Endothelial cell of umbilical vein (primary cell): ENCODE measurements at regions not wholly inside any gene's neighbourhood (a gene's known extent, or its start where the extent isn't known, plus 50 kb on each side); places are given as distances from the start of the nearest gene placed in this dataset.

Source experiments
- BruUV-seq: library from RNA; stranded (reverse); fragments of 400-500 nt; replicated peaks from 2 replicates; lab custom pipeline; 2021; lab: Mats Ljungman, UMichigan
- CTCF ChIA-PET: fragments of 300-600, 350-600 bp; sonication (Branson Sonifier 250); formaldehyde crosslinking; loops from one replicate; lab custom pipeline; 2021; ENCODE audit warnings: antibody characterized with exemption, inconsistent platforms; lab: Charles Lee
- POLR2A ChIA-PET: fragments of 300-600, 350-600 bp; sonication (Branson Sonifier 250); formaldehyde crosslinking; loops from one replicate; lab custom pipeline; 2021; ENCODE audit warnings: antibody characterized with exemption, inconsistent platforms; lab: Charles Lee
- DNase-seq: peaks from one replicate; pipeline ENCODE4 v3.0.0-alpha.2; 2011; ENCODE audit warnings: low read depth, low spot score
- FAIRE-seq: peaks from 2 replicates; lab custom pipeline; 2011; peaks lifted over from hg19 to GRCh38; lab: Jason Lieb, UNC
- H2AFZ ChIP-seq: 2 replicates; pipeline ENCODE4 v1.6.0; 2012; ENCODE audit warnings: low read depth, low read length, control low read depth, inconsistent platforms
- H3K27ac ChIP-seq: 2 replicates; pipeline ENCODE4 v1.5.1; 2011; ENCODE audit warnings: low read depth, mild to moderate bottlenecking, control low read depth, low read length, moderate library complexity; ENCODE audit not compliant: insufficient read depth
- H3K27me3 ChIP-seq, 2 experiments: 2 replicates each; pipeline versions ENCODE4 v1.6.0 to v1.6.1; 2011; ENCODE audit warnings: low read length in 2 of 2, mixed read lengths in 1 of 2; ENCODE audit not compliant: control insufficient read depth in 2 of 2, insufficient read depth in 2 of 2
- H3K36me3 ChIP-seq, 2 experiments: 2 replicates in 1 of 2; 3 replicates in 1 of 2; pipeline ENCODE4 v1.5.1; 2011; ENCODE audit warnings: low read length in 2 of 2, mild to moderate bottlenecking in 1 of 2, moderate library complexity in 1 of 2; ENCODE audit not compliant: control insufficient read depth in 2 of 2, insufficient read depth in 2 of 2; ENCODE audit errors: extremely low read depth in 1 of 2
- H3K4me1 ChIP-seq: 3 replicates; pipeline ENCODE4 v1.5.1; 2011; ENCODE audit warnings: mild to moderate bottlenecking, low read length; ENCODE audit not compliant: control insufficient read depth, insufficient read depth; ENCODE audit errors: extremely low read depth
- H3K4me2 ChIP-seq: 2 replicates; pipeline ENCODE4 v1.6.1; 2011; ENCODE audit warnings: low read length, control low read depth, mixed read lengths; ENCODE audit not compliant: insufficient read depth
- H3K4me3 ChIP-seq, 3 experiments: fragments of 200-600 bp in 1 of 3; sonication (generic), shearing (Covaris generic) in 1 of 3; replicated peaks in 1 of 3; 2 replicates each; pipeline ENCODE4 v1.5.1; 2011 to 2016; ENCODE audit warnings: control low read depth in 3 of 3, low read length in 3 of 3, mild to moderate bottlenecking in 2 of 3, inconsistent platforms in 1 of 3, low read depth in 1 of 3, moderate library complexity in 1 of 3; ENCODE audit not compliant: insufficient read depth in 1 of 3
- H3K79me2 ChIP-seq: 2 replicates; pipeline ENCODE4 v1.6.0; 2012; ENCODE audit warnings: low read length, inconsistent platforms; ENCODE audit not compliant: control insufficient read depth, insufficient read depth
- H3K9ac ChIP-seq: replicated peaks from 2 replicates; pipeline ENCODE3; 2011; ENCODE audit warnings: low read length, control low read depth; ENCODE audit not compliant: insufficient read depth; ENCODE audit errors: extremely low read depth
- H3K9me1 ChIP-seq: replicated peaks from 3 replicates; pipeline ENCODE4 v1.6.0; 2011; ENCODE audit warnings: mild to moderate bottlenecking, low read length; ENCODE audit not compliant: control insufficient read depth, insufficient read depth; ENCODE audit errors: extremely low read depth
- H3K9me3 ChIP-seq: replicated peaks from 2 replicates; pipeline ENCODE4 v1.5.1; 2012; ENCODE audit warnings: low read length, inconsistent platforms; ENCODE audit not compliant: control insufficient read depth, insufficient read depth
- H4K20me1 ChIP-seq: replicated peaks from 2 replicates; pipeline ENCODE3; 2011; ENCODE audit warnings: mild to moderate bottlenecking, low read length; ENCODE audit not compliant: control insufficient read depth, insufficient read depth; ENCODE audit errors: extremely low read depth
- CTCF ChIP-seq, 2 donors: IDR thresholded peaks; 1 replicate in 1 of 2; 2 replicates in 1 of 2; pipeline ENCODE4 v1.5.1; 2011; ENCODE audit warnings: low read length in 2 of 2, mild to moderate bottlenecking in 2 of 2, moderate library complexity in 2 of 2, control low read depth in 1 of 2, inconsistent platforms in 1 of 2, low read depth in 1 of 2; ENCODE audit not compliant: insufficient read depth in 1 of 2; ENCODE audit errors: extremely low read depth in 1 of 2
- EZH2 ChIP-seq: IDR thresholded peaks from 2 replicates; pipeline ENCODE4 v1.6.1; 2012; ENCODE audit warnings: borderline replicate concordance, low read depth, mild to moderate bottlenecking, moderate library complexity, low read length, inconsistent platforms; ENCODE audit not compliant: severe bottlenecking
- FOS ChIP-seq: IDR thresholded peaks from 2 replicates; pipeline ENCODE4 v1.6.1; 2011; ENCODE audit warnings: mild to moderate bottlenecking, low read length, moderate library complexity, borderline replicate concordance; ENCODE audit not compliant: insufficient read depth
- GATA2 ChIP-seq: IDR thresholded peaks from 2 replicates; pipeline ENCODE4 v1.7.0; 2011; ENCODE audit warnings: low read depth, mild to moderate bottlenecking, moderate library complexity, mixed read lengths, low read length; ENCODE audit not compliant: insufficient read length, insufficient read depth
- JUN ChIP-seq: IDR thresholded peaks from 2 replicates; pipeline ENCODE4 v1.6.1; 2011; ENCODE audit warnings: borderline replicate concordance, low read depth; ENCODE audit not compliant: insufficient read length, insufficient read depth
- MAX ChIP-seq: IDR thresholded peaks from 2 replicates; pipeline ENCODE4 v1.6.1; 2011; ENCODE audit not compliant: insufficient read depth, insufficient read length
- MYC ChIP-seq: IDR thresholded peaks from one replicate; pipeline ENCODE4 v1.6.1; 2011; ENCODE audit warnings: mild to moderate bottlenecking, low read depth, low read length
- POLR2A ChIP-seq: IDR thresholded peaks from 2 replicates; pipeline ENCODE4 v1.6.1; 2012; ENCODE audit warnings: low read depth, mild to moderate bottlenecking, control low read depth, low read length
- POLR2AphosphoS5 ChIP-seq: IDR thresholded peaks from 2 replicates; pipeline ENCODE4 v1.6.1; 2012; ENCODE audit warnings: low read depth, mild to moderate bottlenecking, control low read depth, low read length, moderate library complexity; ENCODE audit not compliant: insufficient read depth
- dilution Hi-C: fragments of 300-500 bp; cut with MboI; formaldehyde crosslinking; loops from one replicate; pipeline ENCODE4 v1.15.0; 2019; ENCODE audit warnings: low sequenced_read_pairs; ENCODE audit not compliant: extremely low pct_ligation_motif_present
- intact Hi-C: fragments of 100-400 bp; cut with micrococcal nuclease; formaldehyde crosslinking; loops from one replicate; pipeline ENCODE4 v1.10.0; 2022

- H3K27ac ChIP-seq = no peak overlapping the region
- H3K4me3 ChIP-seq = no peak overlapping the region
- H3K4me2 ChIP-seq = no peak overlapping the region
- DNase-seq (no peak), FAIRE-seq (no peak)
- H3K9me1 ChIP-seq = no peaks in the 10 kb centered on the region
- no peaks in the 10 kb centered on the region for H3K36me3 ChIP-seq
- dilution Hi-C loops (no loop called here), intact Hi-C loops (no loop called here)
- no TSS peak for BruUV-seq
- H2AFZ ChIP-seq = no peak overlapping the region
- H3K79me2 ChIP-seq = no peaks in the 10 kb centered on the region
- POLR2A ChIA-PET = no interaction called here
- CTCF ChIA-PET = no interaction called here
- no peaks in the 10 kb centered on the region for H4K20me1 ChIP-seq
- H3K27me3 ChIP-seq = peaks cover 0 to 3% of the 10 kb centered on the region in 2 experiments
- no peaks in the 10 kb centered on the region for H3K9me3 ChIP-seq
- TF ChIP-seq JUN = no peak
- TF ChIP-seq POLR2AphosphoS5 = no peak
- no peak for TF ChIP-seq EZH2
- no peak for TF ChIP-seq GATA2
- no peak for TF ChIP-seq MAX
- no peak for TF ChIP-seq CTCF (IDR thresholded peaks at IDR 0.05; ENCODE audit: extremely low read depth in 1 of 2, insufficient read depth in 1 of 2, low read depth in 1 of 2, low read length in 2 of 2)
- TF ChIP-seq FOS = no peak
- TF ChIP-seq MYC = no peak
- no peak for TF ChIP-seq POLR2A
- no peak overlapping the region for H3K9ac ChIP-seq
- H3K4me1 ChIP-seq = peaks cover 2% of the 10 kb centered on the region
Observed at GRCh38 chr10:33536508-33536907, 202.0 kb upstream of the NRP1 start.
